ENCODE measurements at regions not wholly inside any gene's neighbourhood (a gene's known extent, or its start where the extent isn't known, plus 50 kb on each side); places are given as distances from the start of the nearest gene placed in this dataset.
"Not testable (repeated sequence)": the region's sequence is repeated elsewhere in the genome, so short reads cannot be mapped to it uniquely, and the experiment has no call there.

GRCh38 chr4:84237008-84237407, 262.1 kb downstream of the NKX6-1 start:
- DNase-seq (ENCODE audit: low spot score): no peak
- in situ Hi-C loops (cut with HindIII; ENCODE audit: low sequenced_read_pairs): no loop called here

- DNase-seq (ENCODE audit: low spot score): no peak
- in situ Hi-C loops (cut with HindIII; ENCODE audit: low sequenced_read_pairs): no loop called here
Measured at GRCh38 chr4:84235126-84235944, 263.8 kb downstream of the NKX6-1 start.

DNA sequence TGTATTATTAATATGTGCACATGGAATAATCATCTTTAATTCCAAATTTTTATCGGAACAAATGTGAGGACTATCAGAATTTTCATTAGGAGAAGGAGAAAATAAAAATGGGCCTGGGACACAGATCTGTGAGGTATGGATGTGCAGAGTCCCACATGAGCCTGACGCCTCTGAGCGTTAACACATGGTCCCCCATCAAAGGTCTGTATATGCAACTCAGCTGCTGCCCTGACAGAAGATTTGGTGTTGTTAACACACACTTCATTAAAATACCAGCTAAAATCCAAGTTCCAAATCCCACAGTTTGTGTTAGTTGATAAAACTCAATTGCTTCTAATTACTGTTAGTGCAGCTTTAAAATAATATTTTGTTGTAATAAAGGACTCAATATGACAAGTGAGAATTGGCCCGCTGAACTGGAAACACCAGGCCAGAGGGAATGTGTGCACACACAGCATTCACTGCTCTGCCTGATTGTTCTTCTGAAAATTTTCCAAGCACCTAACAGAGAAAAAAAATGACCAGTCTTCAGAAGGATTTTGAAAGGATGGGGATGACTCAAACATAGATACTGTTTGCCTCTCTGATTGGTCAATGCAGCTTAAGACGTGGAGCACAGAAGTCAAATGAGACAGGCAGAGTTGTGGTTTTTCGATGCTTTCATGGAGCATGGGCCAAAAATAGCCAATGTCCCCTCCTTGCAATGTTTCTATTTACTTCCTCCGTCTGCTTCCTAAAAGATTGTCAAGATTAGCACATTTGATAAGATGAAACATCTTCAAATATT, 266.6 kb downstream of the NKX6-1 start:
- DNase-seq (ENCODE audit: low spot score): no peak
- in situ Hi-C loops (cut with HindIII; ENCODE audit: low sequenced_read_pairs): no loop called here

DNA sequence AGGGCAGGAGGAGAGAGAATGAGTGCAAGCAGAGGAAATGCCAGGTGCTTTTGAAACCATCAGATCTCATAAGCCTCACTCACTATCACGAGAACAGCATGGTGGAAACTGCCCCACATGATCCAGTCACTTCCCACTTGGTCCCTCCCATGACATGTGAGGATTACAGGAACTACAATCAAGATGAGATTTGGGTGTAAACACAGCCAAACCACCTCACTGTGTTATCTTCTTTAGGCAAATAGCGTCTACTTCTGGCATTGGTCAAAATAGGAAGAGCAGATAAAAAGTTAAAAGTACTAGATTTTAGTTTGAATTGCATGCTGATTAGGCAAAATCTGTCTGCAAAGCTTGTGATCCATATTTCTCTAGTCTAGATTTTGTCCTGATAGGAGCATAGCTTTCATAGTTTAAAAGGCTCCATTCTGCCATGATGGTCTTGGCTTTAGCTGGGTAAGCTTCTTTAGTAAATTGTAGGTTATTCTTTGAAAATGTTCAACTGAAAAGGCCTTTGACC, 267.5 kb downstream of the NKX6-1 start:
- DNase-seq (ENCODE audit: low spot score): no peak
- in situ Hi-C loops (cut with HindIII; ENCODE audit: low sequenced_read_pairs): no loop called here

GRCh38 chr4:84224522-84224921, 274.6 kb downstream of the NKX6-1 start:
- DNase-seq (ENCODE audit: low spot score): no peak
- in situ Hi-C loops (cut with HindIII; ENCODE audit: low sequenced_read_pairs): no loop called here

DNA sequence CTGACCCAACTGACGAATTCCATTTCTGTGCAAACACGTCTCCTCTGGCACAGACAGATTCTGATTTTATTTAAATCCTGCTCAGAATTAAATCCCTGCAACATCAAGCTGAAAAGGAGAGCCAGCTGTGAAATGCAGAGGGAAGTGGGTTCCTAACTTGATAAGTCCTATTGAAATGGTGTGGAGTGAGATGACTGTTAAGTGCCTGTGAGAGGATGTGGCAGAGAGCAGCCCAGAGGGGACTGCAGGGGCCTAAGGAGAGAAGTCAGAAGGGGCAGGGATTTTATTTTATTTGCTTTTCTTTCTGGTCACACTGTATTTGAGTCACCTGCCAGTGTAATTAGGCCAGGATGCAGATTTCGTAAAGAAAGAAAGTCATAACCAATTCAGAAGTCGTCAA, 277.4 kb downstream of the NKX6-1 start:
- DNase-seq (ENCODE audit: low spot score): no peak
- in situ Hi-C loops (cut with HindIII; ENCODE audit: low sequenced_read_pairs): no loop called here

DNA sequence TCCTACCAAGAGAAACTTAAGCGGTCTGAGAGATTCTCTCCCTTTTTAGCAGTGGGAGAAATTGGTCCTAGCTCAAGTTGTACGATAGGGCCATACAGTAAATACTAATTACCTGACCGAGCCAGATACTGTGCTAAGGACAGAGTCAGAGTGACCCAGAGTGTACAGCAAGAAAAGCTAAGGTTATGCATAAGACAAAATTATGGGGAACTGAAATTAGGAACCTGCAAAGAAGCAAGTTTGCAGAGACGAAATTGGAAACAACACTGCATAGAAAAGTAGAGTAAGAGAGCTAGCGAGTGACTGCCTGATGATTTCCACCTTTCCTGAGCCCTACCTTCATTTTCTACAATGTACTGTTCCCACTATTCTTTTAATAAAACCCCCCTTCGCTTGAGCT, 278.1 kb downstream of the NKX6-1 start:
- in situ Hi-C loops (cut with HindIII; ENCODE audit: low sequenced_read_pairs): no loop called here
- no peak for DNase-seq (ENCODE audit: low spot score)

DNA sequence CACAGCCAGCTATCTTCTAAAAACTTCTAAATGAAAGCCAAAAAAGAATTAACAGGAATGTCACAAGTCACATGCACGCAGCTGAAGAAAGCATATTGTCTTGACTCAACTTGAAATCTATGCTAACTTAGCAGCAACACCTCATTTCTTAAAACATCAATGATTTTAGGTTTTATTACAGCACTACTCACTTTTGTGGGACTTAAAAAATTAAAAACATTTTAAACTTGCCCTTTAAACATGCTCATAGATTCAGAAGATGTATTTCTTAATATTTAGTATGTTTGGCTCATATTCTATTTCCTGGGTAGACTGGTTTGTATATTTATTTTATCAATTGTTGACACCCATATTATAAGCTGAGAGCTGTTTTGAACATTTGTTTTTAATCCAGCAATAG, 279.4 kb downstream of the NKX6-1 start:
- in situ Hi-C loops (cut with HindIII; ENCODE audit: low sequenced_read_pairs): no loop called here
- no peak for DNase-seq (ENCODE audit: low spot score)

DNA sequence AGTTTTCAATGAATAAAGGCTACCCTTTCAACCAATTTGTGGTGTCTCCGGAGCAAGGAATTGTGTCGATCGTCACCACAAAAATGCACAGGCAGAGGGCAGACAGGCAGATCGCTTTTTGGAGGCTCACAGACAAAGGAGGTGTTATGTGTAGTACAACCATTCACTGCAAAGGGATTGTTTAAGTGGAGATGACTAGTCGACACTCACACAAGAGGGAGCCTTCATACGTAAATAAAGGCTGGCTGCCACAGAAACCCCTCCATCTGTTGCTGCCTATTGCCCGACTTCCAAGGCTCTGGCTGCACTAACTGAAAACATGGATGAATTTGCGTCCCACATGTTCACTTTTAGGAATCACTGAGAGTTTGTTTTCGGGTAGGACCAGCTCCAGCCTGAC, 281.1 kb downstream of the NKX6-1 start:
- DNase-seq (ENCODE audit: low spot score): peak; percentile 1
- in situ Hi-C loops (cut with HindIII; ENCODE audit: low sequenced_read_pairs): no loop called here

GRCh38 chr4:84215217-84215616, 283.9 kb downstream of the NKX6-1 start:
- in situ Hi-C loops (cut with HindIII; ENCODE audit: low sequenced_read_pairs): no loop called here
- DNase-seq (ENCODE audit: low spot score): no peak

GRCh38 chr4:84206226-84206625, 292.9 kb downstream of the NKX6-1 start:
- in situ Hi-C loops (cut with HindIII; ENCODE audit: low sequenced_read_pairs); DNase-seq (ENCODE audit: low spot score): not testable (repeated sequence)

GRCh38 chr4:84189144-84189543, 309.9 kb downstream of the NKX6-1 start:
- in situ Hi-C loops (cut with HindIII; ENCODE audit: low sequenced_read_pairs): no loop called here
- DNase-seq (ENCODE audit: low spot score): no peak

DNA sequence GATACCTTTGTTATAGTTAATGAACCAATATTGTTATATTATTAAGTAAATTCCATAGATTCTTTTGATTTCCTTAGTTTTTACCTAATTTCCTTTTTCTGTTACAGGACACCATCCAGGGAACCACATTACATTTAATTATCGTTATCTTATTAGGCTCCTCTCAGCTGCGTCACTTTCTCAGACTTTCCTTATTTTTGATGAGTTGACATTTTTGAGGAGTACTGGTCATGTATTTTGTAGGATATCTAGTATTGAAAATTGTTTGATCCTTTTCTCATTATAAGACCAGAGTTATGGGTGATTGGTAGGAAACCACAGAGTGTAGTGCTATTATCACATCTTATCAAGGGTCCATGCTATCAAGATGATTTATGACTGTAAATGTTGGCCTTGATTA, 319.7 kb downstream of the NKX6-1 start:
- no peak for DNase-seq (ENCODE audit: low spot score)

DNA sequence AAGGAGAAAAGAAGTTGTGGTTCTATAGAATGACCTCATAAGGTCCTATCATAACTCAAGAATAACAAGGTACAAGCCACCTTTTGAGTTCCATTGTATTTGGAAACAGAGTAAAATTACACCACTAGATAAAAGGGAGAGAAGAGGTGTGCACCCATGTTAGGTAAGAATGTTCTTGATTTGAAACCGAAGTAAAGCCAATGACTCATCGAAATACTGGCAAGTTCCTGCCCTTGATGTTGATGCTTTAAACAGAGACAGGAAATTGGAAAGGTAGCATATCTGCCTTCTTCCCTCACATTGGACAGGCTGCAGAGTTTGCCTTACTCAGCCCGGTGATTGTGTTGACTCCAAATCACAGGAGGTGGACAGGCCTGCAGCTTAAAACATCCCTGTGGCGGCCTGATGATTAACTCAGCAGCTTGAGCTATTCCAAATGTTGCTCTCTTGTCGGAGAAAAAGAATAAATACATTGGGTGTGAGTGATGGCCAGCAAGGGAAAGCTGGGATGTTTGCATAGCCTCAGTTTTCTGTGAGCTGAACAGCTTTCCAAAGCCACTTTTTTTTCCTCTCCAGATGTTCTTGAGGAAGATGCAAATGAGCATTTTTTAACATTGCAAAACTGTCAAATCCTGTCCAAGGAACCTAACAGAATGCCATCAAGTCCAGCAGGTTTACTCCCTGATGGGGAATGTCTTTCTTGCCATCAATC, 321.1 kb downstream of the NKX6-1 start:
- no peak for DNase-seq (ENCODE audit: low spot score)
- in situ Hi-C loops (cut with HindIII; ENCODE audit: low sequenced_read_pairs): no loop called here

More for the DNA sequence above, 319.7 kb downstream of the NKX6-1 start:
- in situ Hi-C loops (cut with HindIII; ENCODE audit: low sequenced_read_pairs): no loop called here

- no peak for DNase-seq (ENCODE audit: low spot score)
Measured at GRCh38 chr4:84176016-84176415, 323.1 kb downstream of the NKX6-1 start.

DNA sequence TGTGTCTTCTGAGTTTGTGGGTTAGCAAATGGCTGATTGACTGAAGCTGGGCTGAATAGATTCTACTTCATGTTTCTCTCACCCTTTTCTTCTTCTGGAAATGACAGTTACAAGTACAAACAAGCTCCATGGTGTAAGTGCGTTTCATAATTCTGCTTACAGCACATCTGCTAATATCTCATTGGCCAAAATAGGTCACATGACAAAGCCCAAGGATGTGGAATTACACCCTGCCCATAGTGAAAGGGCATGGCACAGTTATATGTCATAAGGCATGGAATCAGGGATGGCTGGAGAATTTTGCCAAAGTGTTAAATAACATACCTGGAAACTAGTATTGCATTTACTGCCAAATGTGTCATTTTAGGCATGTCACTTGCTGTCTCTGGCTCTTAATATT, 327.2 kb downstream of the NKX6-1 start:
- in situ Hi-C loops (cut with HindIII; ENCODE audit: low sequenced_read_pairs): no loop called here
- no peak for DNase-seq (ENCODE audit: low spot score)

More at GRCh38 chr4:84176016-84176415, 323.1 kb downstream of the NKX6-1 start:
- in situ Hi-C loops (cut with HindIII; ENCODE audit: low sequenced_read_pairs): no loop called here

- in situ Hi-C loops (cut with HindIII; ENCODE audit: low sequenced_read_pairs): no loop called here
- no peak for DNase-seq (ENCODE audit: low spot score)
Measured at GRCh38 chr4:84167564-84167963, 331.5 kb downstream of the NKX6-1 start.

DNA sequence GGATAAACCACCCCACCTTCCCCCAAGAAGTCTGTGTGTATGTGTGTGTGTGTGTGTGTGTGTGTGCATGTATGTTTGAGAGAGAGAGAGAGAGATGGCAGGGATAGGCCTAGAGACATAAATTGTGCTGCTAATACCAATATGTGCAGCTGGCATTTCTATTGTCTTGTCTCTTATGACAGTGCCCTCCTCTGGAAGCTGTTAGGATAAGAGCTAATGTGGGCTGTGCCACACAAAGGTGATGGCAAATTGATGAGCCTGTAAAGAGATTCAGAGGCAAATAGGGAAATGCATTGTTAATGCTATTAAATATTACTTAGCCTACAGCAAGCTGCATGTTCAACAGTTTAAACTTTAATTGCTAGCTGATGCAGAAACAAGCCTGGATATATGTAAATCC, 332.0 kb downstream of the NKX6-1 start:
- no peak for DNase-seq (ENCODE audit: low spot score)
- in situ Hi-C loops (cut with HindIII; ENCODE audit: low sequenced_read_pairs): no loop called here

DNA sequence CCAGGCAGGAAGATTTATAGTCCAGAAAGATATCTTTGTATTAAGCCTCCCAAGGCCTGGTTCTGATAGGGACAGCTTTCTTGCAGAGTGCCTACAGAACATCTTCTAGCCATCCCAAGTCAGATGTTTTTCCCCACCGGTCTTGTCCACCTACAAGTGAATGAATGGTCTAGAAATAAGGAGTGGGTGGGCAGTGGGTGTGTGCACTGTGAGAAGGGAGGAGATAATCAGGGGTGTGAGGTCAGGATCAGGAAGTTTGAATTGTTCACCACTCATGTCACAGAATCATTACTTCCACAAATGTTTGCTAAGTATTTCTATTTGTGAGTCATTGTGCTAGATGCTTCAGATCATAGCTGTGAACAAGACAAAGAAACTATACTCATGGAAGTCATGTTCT, 332.6 kb downstream of the NKX6-1 start:
- DNase-seq (ENCODE audit: low spot score): no peak
- in situ Hi-C loops (cut with HindIII; ENCODE audit: low sequenced_read_pairs): no loop called here

- in situ Hi-C loops (cut with HindIII; ENCODE audit: low sequenced_read_pairs): no loop called here
- no peak for DNase-seq (ENCODE audit: low spot score)
Measured at GRCh38 chr4:84164201-84164600, 334.9 kb downstream of the NKX6-1 start.

All from G401 (cell line).